GM12873 (cell line): ENCODE measurements at regions not wholly inside any gene's neighbourhood (a gene's known extent, or its start where the extent isn't known, plus 50 kb on each side); places are given as distances from the start of the nearest gene placed in this dataset.

Experiments used
- CTCF ChIP-seq: IDR thresholded peaks from 2 replicates; pipeline ENCODE4 v1.5.1; 2012; ENCODE audit warnings: low read depth, mild to moderate bottlenecking, moderate library complexity, low read length, control low read depth; ENCODE audit not compliant: insufficient read depth; ENCODE audit errors: missing control alignments

GRCh38 chr3:94875149-94875548, 812.3 kb downstream of the NSUN3 start:
- TF ChIP-seq CTCF: no peak

GRCh38 chr3:94887065-94887464, 824.2 kb downstream of the NSUN3 start:
- TF ChIP-seq CTCF: no peak

- TF ChIP-seq CTCF: no peak
Measured at GRCh38 chr3:94896994-94897393, 834.1 kb downstream of the NSUN3 start.

GRCh38 chr3:94904156-94904674, 841.4 kb downstream of the NSUN3 start:
- TF ChIP-seq CTCF: no peak

- TF ChIP-seq CTCF: no peak
Measured at GRCh38 chr3:94909726-94910125, 846.9 kb downstream of the NSUN3 start.

- no peak for TF ChIP-seq CTCF
Measured at GRCh38 chr3:94912656-94913055, 849.8 kb downstream of the NSUN3 start.

GRCh38 chr3:94927175-94927574, 864.3 kb downstream of the NSUN3 start:
- no peak for TF ChIP-seq CTCF
